Stimulated activated CD4-positive, alpha-beta T cell treated with anti-CD3 and anti-CD28 coated beads, Interleukin-12 subunit alpha, Interleukin-12 subunit beta, amount 100 ng/mL, for 24 hours (primary cell): ENCODE measurements at regions not wholly inside any gene's neighbourhood (a gene's known extent, or its start where the extent isn't known, plus 50 kb on each side); places are given as distances from the start of the nearest gene placed in this dataset.
"Not testable (repeated sequence)": the region's sequence is repeated elsewhere in the genome, so short reads cannot be mapped to it uniquely, and the experiment has no call there.

Experiments
- DNase-seq, 2 experiments: peaks; one replicate each; pipeline ENCODE4 v3.0.0-alpha.2; 2020; ENCODE audit warnings: low read depth in 2 of 2

GRCh38 chr1:48084826-48085225 lies 87.6 kb upstream of the TRABD2B start:
- no peak for DNase-seq

- DNase-seq: no peak
These were observed 85.2 kb upstream of the TRABD2B start for GRCh38 chr1:48082271-48082962.

- no peak for DNase-seq
These were observed 83.4 kb upstream of the TRABD2B start for GRCh38 chr1:48080331-48081255.

GRCh38 chr1:48079096-48079495 lies 81.9 kb upstream of the TRABD2B start:
- DNase-seq: no peak

- no peak for DNase-seq
These were observed 80.6 kb upstream of the TRABD2B start for GRCh38 chr1:48077795-48078222.

- no peak for DNase-seq
These were observed 78.8 kb upstream of the TRABD2B start for GRCh38 chr1:48076017-48076416.

GRCh38 chr1:48073798-48074530 lies 76.8 kb upstream of the TRABD2B start:
- no peak for DNase-seq

- DNase-seq: no peak
These were observed 74.3 kb upstream of the TRABD2B start for GRCh38 chr1:48071513-48071912.

- DNase-seq: no peak
These were observed 73.2 kb upstream of the TRABD2B start for GRCh38 chr1:48070396-48070750.

- DNase-seq: no peak
These were observed 72.6 kb upstream of the TRABD2B start for GRCh38 chr1:48069662-48070395.

- DNase-seq: no peak
These were observed 71.0 kb upstream of the TRABD2B start for GRCh38 chr1:48068206-48068605.

GRCh38 chr1:48066936-48067335 lies 69.8 kb upstream of the TRABD2B start:
- DNase-seq: no peak

- not testable (repeated sequence) for DNase-seq
These were observed 67.5 kb upstream of the TRABD2B start for GRCh38 chr1:48064693-48065092.

- no peak for DNase-seq
These were observed 65.2 kb upstream of the TRABD2B start for GRCh38 chr1:48062353-48062752.

- peak in 1 of 2 experiments; percentile 11 for DNase-seq
These were observed 64.3 kb upstream of the TRABD2B start for GRCh38 chr1:48061162-48062136.

- no peak for DNase-seq
These were observed 62.1 kb upstream of the TRABD2B start for GRCh38 chr1:48059289-48059688.

- DNase-seq: no peak
These were observed 61.2 kb upstream of the TRABD2B start for GRCh38 chr1:48058135-48059025.

- DNase-seq: no peak
These were observed 60.1 kb upstream of the TRABD2B start for GRCh38 chr1:48057249-48057648.
